ENCODE measurements at regions not wholly inside any gene's neighbourhood (a gene's known extent, or its start where the extent isn't known, plus 50 kb on each side); places are given as distances from the start of the nearest gene placed in this dataset.
A peak's percentile ranks its signal among the peaks of the same experiment; 100 is the strongest.

GRCh38 chr4:128572778-128573241 lies 236.7 kb upstream of the JADE1 start:
- Histone ChIP-seq H3K9me3 (no peaks in the 10 kb centered on the region), H3K27me3 (no peaks in the 10 kb centered on the region), H3K4me3 (no peak overlapping the region), H3K36me3 (no peaks in the 10 kb centered on the region)
- DNase-seq, result no peak

GRCh38 chr4:128571747-128572146 lies 237.8 kb upstream of the JADE1 start:
- H3K36me3 ChIP-seq, result no peaks in the 10 kb centered on the region
- H3K9me3 ChIP-seq, result no peaks in the 10 kb centered on the region
- no peaks in the 10 kb centered on the region for H3K27me3 ChIP-seq
- no peak overlapping the region for H3K4me3 ChIP-seq
- peak; percentile 66 for DNase-seq

- peak; percentile 51 for DNase-seq
- Histone ChIP-seq H3K9me3 (no peaks in the 10 kb centered on the region), H3K4me3 (no peak overlapping the region), H3K36me3 (no peaks in the 10 kb centered on the region), H3K27me3 (no peaks in the 10 kb centered on the region)
These were observed 239.0 kb upstream of the JADE1 start for GRCh38 chr4:128570387-128570975.

- no peak for DNase-seq
- Histone ChIP-seq H3K36me3 (no peaks in the 10 kb centered on the region), H3K4me3 (no peak overlapping the region), H3K9me3 (no peaks in the 10 kb centered on the region), H3K27me3 (no peaks in the 10 kb centered on the region)
These were observed 242.8 kb upstream of the JADE1 start for GRCh38 chr4:128566693-128567092.

- no peaks in the 10 kb centered on the region for H3K27me3 ChIP-seq
- H3K9me3 ChIP-seq, result no peaks in the 10 kb centered on the region
- no peaks in the 10 kb centered on the region for H3K36me3 ChIP-seq
- peak; percentile 10 for DNase-seq
- no peak overlapping the region for H3K4me3 ChIP-seq
These were observed 243.8 kb upstream of the JADE1 start for GRCh38 chr4:128565565-128566186.

GRCh38 chr4:128565054-128565453 lies 244.4 kb upstream of the JADE1 start:
- H3K9me3 ChIP-seq, result no peaks in the 10 kb centered on the region
- no peaks in the 10 kb centered on the region for H3K36me3 ChIP-seq
- H3K27me3 ChIP-seq, result no peaks in the 10 kb centered on the region
- no peak for DNase-seq
- H3K4me3 ChIP-seq, result no peak overlapping the region

GRCh38 chr4:128564081-128564630 lies 245.3 kb upstream of the JADE1 start:
- Histone ChIP-seq H3K9me3 (no peaks in the 10 kb centered on the region), H3K36me3 (no peaks in the 10 kb centered on the region), H3K4me3 (no peak overlapping the region), H3K27me3 (no peaks in the 10 kb centered on the region)
- no peak for DNase-seq

- Histone ChIP-seq H3K27me3 (no peaks in the 10 kb centered on the region), H3K9me3 (no peaks in the 10 kb centered on the region), H3K4me3 (no peak overlapping the region), H3K36me3 (no peaks in the 10 kb centered on the region)
- no peak for DNase-seq
These were observed 248.6 kb upstream of the JADE1 start for GRCh38 chr4:128560754-128561495.

GRCh38 chr4:128558896-128559679 lies 250.4 kb upstream of the JADE1 start:
- no peaks in the 10 kb centered on the region for H3K36me3 ChIP-seq
- H3K4me3 ChIP-seq, result no peak overlapping the region
- DNase-seq, result no peak
- H3K27me3 ChIP-seq, result no peaks in the 10 kb centered on the region
- H3K9me3 ChIP-seq, result no peaks in the 10 kb centered on the region

- Histone ChIP-seq H3K27me3 (no peaks in the 10 kb centered on the region), H3K36me3 (no peaks in the 10 kb centered on the region), H3K4me3 (no peak overlapping the region), H3K9me3 (no peaks in the 10 kb centered on the region)
- no peak for DNase-seq
These were observed 252.7 kb upstream of the JADE1 start for GRCh38 chr4:128556756-128557155.

GRCh38 chr4:128553686-128554515 lies 255.6 kb upstream of the JADE1 start:
- DNase-seq, result no peak
- peak overlapping the region; percentile 49 for H3K4me3 ChIP-seq
- no peaks in the 10 kb centered on the region for H3K9me3 ChIP-seq
- H3K36me3 ChIP-seq, result no peaks in the 10 kb centered on the region
- H3K27me3 ChIP-seq, result no peaks in the 10 kb centered on the region

GRCh38 chr4:128552586-128552907 lies 257.0 kb upstream of the JADE1 start:
- DNase-seq, result no peak
- Histone ChIP-seq H3K9me3 (no peaks in the 10 kb centered on the region), H3K4me3 (no peak overlapping the region; the same call in 1 of the 2 replicates), H3K27me3 (no peaks in the 10 kb centered on the region), H3K36me3 (no peaks in the 10 kb centered on the region)

GRCh38 chr4:128551280-128551679 lies 258.2 kb upstream of the JADE1 start:
- DNase-seq, result no peak
- Histone ChIP-seq H3K27me3 (no peaks in the 10 kb centered on the region), H3K36me3 (no peaks in the 10 kb centered on the region), H3K9me3 (no peaks in the 10 kb centered on the region), H3K4me3 (no peak overlapping the region)

GRCh38 chr4:128550060-128550459 lies 259.4 kb upstream of the JADE1 start:
- Histone ChIP-seq H3K36me3 (no peaks in the 10 kb centered on the region), H3K4me3 (no peak overlapping the region), H3K27me3 (no peaks in the 10 kb centered on the region), H3K9me3 (no peaks in the 10 kb centered on the region)
- no peak for DNase-seq

GRCh38 chr4:128549636-128550035 lies 259.9 kb upstream of the JADE1 start:
- Histone ChIP-seq H3K27me3 (no peaks in the 10 kb centered on the region), H3K36me3 (no peaks in the 10 kb centered on the region), H3K9me3 (no peaks in the 10 kb centered on the region), H3K4me3 (no peak overlapping the region)
- no peak for DNase-seq

GRCh38 chr4:128548381-128548780 lies 260.8 kb upstream of the PGRMC2 start:
- DNase-seq, result no peak
- Histone ChIP-seq H3K4me3 (no peak overlapping the region), H3K36me3 (no peaks in the 10 kb centered on the region), H3K27me3 (no peaks in the 10 kb centered on the region), H3K9me3 (no peaks in the 10 kb centered on the region)
